ENCODE measurements at regions not wholly inside any gene's neighbourhood (a gene's known extent, or its start where the extent isn't known, plus 50 kb on each side); places are given as distances from the start of the nearest gene placed in this dataset.

GRCh38 chr1:104853276-104853675 lies 1103.6 kb downstream of the AMY1C start:
- TF ChIP-seq CTCF (IDR thresholded peaks at IDR 0.05) = no peak
- no peak for TF ChIP-seq POLR2A (IDR thresholded peaks at IDR 0.05)

Data from testis (tissue), 2 donors.